Tibial nerve (tissue), 4 donors: ENCODE measurements at regions not wholly inside any gene's neighbourhood (a gene's known extent, or its start where the extent isn't known, plus 50 kb on each side); places are given as distances from the start of the nearest gene placed in this dataset.

ENCODE experiments used
- DNase-seq, 2 donors: peaks; one replicate each; pipeline ENCODE4 v3.0.0-alpha.2; 2019; ENCODE audit warnings: low spot score in 2 of 2
- H3K27ac ChIP-seq, 4 donors: fragments of 200-600 bp; sonication (generic) in 3 of 4; one replicate each; pipeline ENCODE4 v1.5.1; 2017 to 2019; ENCODE audit warnings: mild to moderate bottlenecking in 1 of 4
- H3K27me3 ChIP-seq, 2 donors: fragments of 200-600 bp; sonication (generic) in 1 of 2; one replicate each; pipeline versions ENCODE4 v1.5.1 to v1.6.0; 2017 to 2019
- H3K36me3 ChIP-seq, 3 donors: fragments of 200-600 bp; sonication (generic); one replicate each; pipeline ENCODE4 v1.5.1; 2018 to 2019
- H3K4me1 ChIP-seq, 4 donors: fragments of 200-600 bp; sonication (generic) in 3 of 4; one replicate each; pipeline ENCODE4 v1.5.1; 2017 to 2019
- H3K4me3 ChIP-seq, 4 donors: fragments of 200-600 bp; sonication (generic) in 3 of 4; one replicate each; pipeline ENCODE4 v1.5.1; 2017 to 2019; ENCODE audit warnings: mild to moderate bottlenecking in 1 of 4, moderate library complexity in 1 of 4
- H3K9me3 ChIP-seq, 4 donors: fragments of 200-600 bp; sonication (generic) in 3 of 4; one replicate each; pipeline ENCODE4 v1.5.1; 2017 to 2019
- EP300 ChIP-seq, 2 donors: sonication (generic); formaldehyde crosslinking; IDR thresholded peaks; one replicate each; pipeline ENCODE4 v1.6.1; 2017; ENCODE audit warnings: antibody characterized with exemption in 2 of 2, mild to moderate bottlenecking in 1 of 2
- POLR2A ChIP-seq, 2 donors: fragments of 450-650 bp; IDR thresholded peaks; one replicate each; pipeline ENCODE4 v1.6.1; 2017; ENCODE audit warnings: antibody characterized with exemption in 2 of 2, mild to moderate bottlenecking in 2 of 2, moderate library complexity in 2 of 2
- WGBS, 2 donors: methylation state at CpG; one replicate each; pipeline ENCODE4 v1.1.5; 2018; 5-methylcytosine and 5-hydroxymethylcytosine counted together
- TF ChIP-seq, protein P1 (sequence below), 5 experiments: fragments of 200-600 bp in 3 of 5; fragments of 450-650 bp in 2 of 5; sonication (generic) in 3 of 5; IDR thresholded peaks; one replicate each; pipeline ENCODE4 v1.5.1; 2016 to 2019; ENCODE audit warnings: antibody characterized with exemption in 5 of 5, mild to moderate bottlenecking in 3 of 5, moderate library complexity in 2 of 5

DNA sequence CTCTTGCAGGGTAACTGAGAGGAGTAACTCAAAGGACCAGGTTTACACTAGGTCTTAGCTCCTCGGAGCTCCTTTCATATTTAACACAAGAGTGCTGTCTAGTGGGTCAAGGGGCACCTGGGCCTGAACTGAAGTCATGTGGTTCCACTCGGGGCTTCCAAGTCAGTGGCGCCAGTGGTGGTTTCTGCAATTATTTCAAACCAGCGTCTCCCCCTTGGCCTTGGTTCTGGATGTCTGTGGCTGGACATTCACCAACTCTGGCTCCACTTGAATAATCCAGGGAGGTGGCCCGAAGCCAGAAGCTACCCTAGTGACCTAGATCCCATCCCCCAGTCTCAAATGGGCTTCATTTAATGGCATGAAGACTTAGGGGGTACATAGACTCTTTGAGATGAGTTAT is 144.3 kb upstream of the ADAMTS9 start:
- Histone ChIP-seq H3K4me3 (no peak overlapping the region), H3K36me3 (peaks cover 0 to 11% (median 0%) of the 10 kb centered on the region in 3 donors), H3K9me3 (no peaks in the 10 kb centered on the region), H3K27ac (no peak overlapping the region), H3K27me3 (no peaks in the 10 kb centered on the region), H3K4me1 (peaks cover 0 to 20% (median 2%) of the 10 kb centered on the region in 4 donors)
- TF ChIP-seq, protein P1, sequence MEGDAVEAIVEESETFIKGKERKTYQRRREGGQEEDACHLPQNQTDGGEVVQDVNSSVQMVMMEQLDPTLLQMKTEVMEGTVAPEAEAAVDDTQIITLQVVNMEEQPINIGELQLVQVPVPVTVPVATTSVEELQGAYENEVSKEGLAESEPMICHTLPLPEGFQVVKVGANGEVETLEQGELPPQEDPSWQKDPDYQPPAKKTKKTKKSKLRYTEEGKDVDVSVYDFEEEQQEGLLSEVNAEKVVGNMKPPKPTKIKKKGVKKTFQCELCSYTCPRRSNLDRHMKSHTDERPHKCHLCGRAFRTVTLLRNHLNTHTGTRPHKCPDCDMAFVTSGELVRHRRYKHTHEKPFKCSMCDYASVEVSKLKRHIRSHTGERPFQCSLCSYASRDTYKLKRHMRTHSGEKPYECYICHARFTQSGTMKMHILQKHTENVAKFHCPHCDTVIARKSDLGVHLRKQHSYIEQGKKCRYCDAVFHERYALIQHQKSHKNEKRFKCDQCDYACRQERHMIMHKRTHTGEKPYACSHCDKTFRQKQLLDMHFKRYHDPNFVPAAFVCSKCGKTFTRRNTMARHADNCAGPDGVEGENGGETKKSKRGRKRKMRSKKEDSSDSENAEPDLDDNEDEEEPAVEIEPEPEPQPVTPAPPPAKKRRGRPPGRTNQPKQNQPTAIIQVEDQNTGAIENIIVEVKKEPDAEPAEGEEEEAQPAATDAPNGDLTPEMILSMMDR (IDR thresholded peaks at IDR 0.05) = no peak
- TF ChIP-seq EP300 (IDR thresholded peaks at IDR 0.05) (no peak), POLR2A (IDR thresholded peaks at IDR 0.05) (no peak)
- WGBS, 2 donors = 61 to 68% methylated on average over 5 of the region's 5 CpGs
- no peak for DNase-seq

DNA sequence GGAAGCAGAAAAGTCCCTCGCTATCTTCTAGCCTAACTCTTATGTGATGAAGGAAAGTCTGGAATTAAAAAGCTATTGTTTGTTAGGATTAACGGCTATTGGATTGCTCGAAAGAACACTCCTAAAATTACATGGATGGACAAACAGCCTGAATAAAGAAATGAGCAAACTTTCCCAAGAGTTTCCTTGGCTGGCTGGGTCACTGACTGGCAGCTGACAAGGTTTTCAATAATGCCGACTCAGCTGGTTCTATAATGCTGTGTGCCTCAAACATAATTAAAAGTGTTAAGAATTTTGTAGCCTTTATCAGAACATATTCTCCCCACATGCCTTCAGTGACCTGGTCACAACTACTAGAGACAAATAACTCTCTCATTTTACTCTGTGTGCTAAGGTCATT is 142.9 kb upstream of the ADAMTS9 start:
- TF ChIP-seq POLR2A (IDR thresholded peaks at IDR 0.05) = no peak
- TF ChIP-seq, protein P1 (IDR thresholded peaks at IDR 0.05) = no peak
- TF ChIP-seq EP300 (IDR thresholded peaks at IDR 0.05) = no peak
- no peaks in the 10 kb centered on the region for H3K27me3 ChIP-seq
- DNase-seq = no peak
- 50 to 51% methylated on average over 4 of the region's 4 CpGs for WGBS, 2 donors
- H3K36me3 ChIP-seq = peaks cover 0 to 11% (median 0%) of the 10 kb centered on the region in 3 donors
- H3K4me1 ChIP-seq = peaks cover 0 to 15% (median 2%) of the 10 kb centered on the region in 4 donors
- no peaks in the 10 kb centered on the region for H3K9me3 ChIP-seq
- H3K27ac ChIP-seq = peak overlapping the region in 2 of 4 donors; percentile 12 to 48
- H3K4me3 ChIP-seq = no peak overlapping the region

DNA sequence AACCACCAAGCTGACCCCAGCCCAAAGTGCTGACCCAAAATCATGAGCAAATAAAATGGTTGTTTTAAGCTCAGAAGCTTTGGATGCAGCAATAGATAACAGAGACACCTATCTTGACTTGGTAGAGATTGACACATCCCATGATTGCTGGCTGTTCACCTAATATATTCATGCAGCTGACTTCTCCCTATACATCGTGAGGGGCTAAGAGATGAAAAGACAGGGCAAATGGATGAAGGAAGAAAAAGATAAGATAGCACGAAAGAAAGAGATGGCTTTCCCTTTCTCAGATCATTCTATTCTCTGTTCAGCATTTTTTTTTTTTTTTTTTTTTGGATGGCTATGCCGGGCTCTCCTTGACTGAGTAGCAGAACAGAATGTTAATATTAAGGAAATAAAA is 141.5 kb upstream of the ADAMTS9 start:
- no peak overlapping the region for H3K4me3 ChIP-seq
- H3K36me3 ChIP-seq = peaks cover 0 to 8% (median 0%) of the 10 kb centered on the region in 3 donors
- 73 to 76% methylated on average over 3 of the region's 3 CpGs for WGBS, 2 donors
- H3K27ac ChIP-seq = no peak overlapping the region
- no peak for TF ChIP-seq POLR2A (IDR thresholded peaks at IDR 0.05)
- no peak for TF ChIP-seq EP300 (IDR thresholded peaks at IDR 0.05)
- TF ChIP-seq, protein P1 (IDR thresholded peaks at IDR 0.05) = no peak
- H3K27me3 ChIP-seq = no peaks in the 10 kb centered on the region
- peaks cover 0 to 15% (median 5%) of the 10 kb centered on the region in 4 donors for H3K4me1 ChIP-seq
- DNase-seq = no peak
- H3K9me3 ChIP-seq = no peaks in the 10 kb centered on the region

DNA sequence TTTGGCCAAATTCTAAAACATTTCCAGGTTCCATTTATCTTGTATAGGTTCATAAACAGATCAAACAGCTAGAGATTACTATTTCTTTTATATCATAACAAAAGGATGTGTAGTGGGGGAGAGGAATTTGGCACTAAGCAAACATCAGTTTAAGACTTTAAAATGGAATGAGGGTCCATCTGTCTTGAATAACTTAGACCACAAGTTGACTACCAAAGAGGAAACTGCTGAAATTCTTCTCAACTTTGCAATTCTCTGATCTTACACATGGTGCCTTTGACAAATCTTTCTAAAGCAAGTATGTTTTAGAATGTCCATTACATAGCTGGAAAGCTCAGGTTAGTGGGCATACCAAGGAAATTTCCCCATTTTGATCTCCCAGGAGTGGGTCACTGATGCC is 140.5 kb upstream of the ADAMTS9 start:
- Histone ChIP-seq H3K36me3 (no peaks in the 10 kb centered on the region), H3K4me1 (peaks cover 0 to 15% (median 5%) of the 10 kb centered on the region in 4 donors), H3K27ac (no peak overlapping the region), H3K9me3 (no peaks in the 10 kb centered on the region), H3K27me3 (no peaks in the 10 kb centered on the region), H3K4me3 (no peak overlapping the region)
- no peak for DNase-seq
- TF ChIP-seq, protein P1 (IDR thresholded peaks at IDR 0.05) = no peak
- TF ChIP-seq POLR2A (IDR thresholded peaks at IDR 0.05) (no peak), EP300 (IDR thresholded peaks at IDR 0.05) (no peak)

DNA sequence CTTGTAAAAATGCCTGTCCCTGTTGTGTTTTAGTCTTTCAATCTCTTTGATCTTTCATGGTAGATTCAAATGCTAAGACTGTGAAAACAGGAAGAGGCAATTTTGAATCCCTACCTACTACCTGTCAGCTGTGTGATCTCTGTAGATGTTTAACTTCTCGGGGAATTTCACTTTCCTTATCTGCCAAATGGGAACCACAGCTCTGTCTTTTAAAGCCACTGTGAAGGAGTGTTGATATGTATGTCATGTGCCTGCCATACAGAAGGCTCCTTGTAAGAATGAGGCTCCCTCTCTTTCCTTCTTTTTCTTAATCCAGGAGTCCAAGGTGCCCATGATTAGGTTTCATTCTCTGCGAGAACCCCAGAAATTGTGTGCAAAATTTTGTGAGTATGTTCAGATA is 139.6 kb upstream of the ADAMTS9 start:
- 93 to 97% methylated on average over 2 of the region's 2 CpGs for WGBS, 2 donors
- H3K4me3 ChIP-seq = no peak overlapping the region
- H3K27me3 ChIP-seq = no peaks in the 10 kb centered on the region
- no peaks in the 10 kb centered on the region for H3K36me3 ChIP-seq
- no peak overlapping the region for H3K27ac ChIP-seq
- no peak for TF ChIP-seq POLR2A (IDR thresholded peaks at IDR 0.05)
- TF ChIP-seq, protein P1 (IDR thresholded peaks at IDR 0.05) = no peak
- TF ChIP-seq EP300 (IDR thresholded peaks at IDR 0.05) = no peak
- H3K4me1 ChIP-seq = peaks cover 0 to 16% (median 5%) of the 10 kb centered on the region in 4 donors
- H3K9me3 ChIP-seq = no peaks in the 10 kb centered on the region
- DNase-seq = no peak
